Upper lobe of left lung (tissue), 6 donors: ENCODE measurements at regions not wholly inside any gene's neighbourhood (a gene's known extent, or its start where the extent isn't known, plus 50 kb on each side); places are given as distances from the start of the nearest gene placed in this dataset.

Source experiments
- ATAC-seq, 2 donors: fragments of 200-7000 bp; cut with Tn5 transposase; one replicate each; pipeline ENCODE4 v1.9.1; 2022; ENCODE audit warnings: mild to moderate bottlenecking in 2 of 2, moderate library complexity in 2 of 2; ENCODE audit not compliant: low FRiP score in 2 of 2
- DNase-seq, 2 donors: peaks; one replicate each; pipeline ENCODE4 v3.0.0-alpha.2; 2019 to 2020
- H3K27ac ChIP-seq, 4 donors: fragments of 200-600 bp; sonication (generic); one replicate each; pipeline ENCODE4 v1.5.1; 2016 to 2019
- H3K27me3 ChIP-seq, 4 donors: fragments of 200-600 bp; sonication (generic); one replicate each; pipeline ENCODE4 v1.5.1; 2017 to 2019
- H3K36me3 ChIP-seq, 4 donors: fragments of 200-600 bp; sonication (generic); one replicate each; pipeline ENCODE4 v1.5.1; 2016 to 2019
- H3K4me1 ChIP-seq, 4 donors: fragments of 200-600 bp; sonication (generic); one replicate each; pipeline ENCODE4 v1.5.1; 2018 to 2019
- H3K4me3 ChIP-seq, 4 donors: fragments of 200-600 bp; sonication (generic); one replicate each; pipeline ENCODE4 v1.5.1; 2017 to 2019; ENCODE audit warnings: mild to moderate bottlenecking in 2 of 4, moderate library complexity in 1 of 4
- H3K9me3 ChIP-seq, 4 donors: fragments of 200-600 bp; sonication (generic); one replicate each; pipeline ENCODE4 v1.5.1; 2018 to 2019
- CTCF ChIP-seq, 6 experiments: fragments of 450-650 bp in 4 of 6; fragments of 200-600 bp in 2 of 6; sonication (generic) in 2 of 6; IDR thresholded peaks; one replicate each; pipeline ENCODE4 v1.5.1; 2016 to 2019; ENCODE audit warnings: antibody characterized with exemption in 6 of 6
- EP300 ChIP-seq, 4 donors: sonication (generic); formaldehyde crosslinking; IDR thresholded peaks; one replicate each; pipeline ENCODE4 v1.5.1; 2017; ENCODE audit warnings: antibody characterized with exemption in 4 of 4, control low read depth in 2 of 4
- POLR2A ChIP-seq, 4 donors: fragments of 450-650 bp; IDR thresholded peaks; one replicate each; pipeline ENCODE4 v1.5.1; 2016 to 2017; ENCODE audit warnings: antibody characterized with exemption in 4 of 4, mild to moderate bottlenecking in 2 of 4
- POLR2AphosphoS5 ChIP-seq, 2 donors: sonication (generic); formaldehyde crosslinking; IDR thresholded peaks; one replicate each; pipeline ENCODE4 v1.5.1; 2017; ENCODE audit warnings: antibody characterized with exemption in 2 of 2
- WGBS, 2 donors: methylation state at CpG; one replicate each; pipeline ENCODE4 v1.1.5; 2017 to 2018; 5-methylcytosine and 5-hydroxymethylcytosine counted together
- donor health status: DM: no; HTN: no; CAD: no; lungs with moderate emphysema.
- donor health status: DM: no; HTN: yes; CAD: no; lungs with severe emphysema.

DNA sequence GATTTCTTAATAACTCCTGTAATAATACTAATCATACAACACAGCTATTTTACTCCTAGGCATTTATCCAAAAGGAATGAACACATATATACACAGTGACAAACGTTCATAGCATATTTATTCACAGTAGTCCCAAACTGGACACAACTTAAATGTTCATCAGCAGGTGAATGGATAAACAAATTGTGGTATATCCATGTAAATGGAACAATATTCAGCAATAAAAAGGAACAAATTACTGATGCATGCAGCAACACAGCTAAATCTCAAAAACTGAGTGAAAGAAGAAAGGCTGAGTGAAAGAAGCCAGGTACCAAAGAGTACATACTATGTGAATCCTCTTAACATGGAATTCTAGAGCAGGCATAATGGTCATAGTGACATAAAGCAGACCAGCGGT lies 242.7 kb upstream of the USP24 start:
- no peaks in the 10 kb centered on the region for H3K4me1 ChIP-seq
- H3K9me3 ChIP-seq: no peaks in the 10 kb centered on the region
- WGBS, 2 donors: 80% methylated on average over 2 of the region's 2 CpGs
- no peaks in the 10 kb centered on the region for H3K27me3 ChIP-seq
- H3K4me3 ChIP-seq: no peak overlapping the region
- no peaks in the 10 kb centered on the region for H3K36me3 ChIP-seq
- no peak for ATAC-seq
- no peak for DNase-seq
- no peak overlapping the region for H3K27ac ChIP-seq
- TF ChIP-seq POLR2A (IDR thresholded peaks at IDR 0.05) (no peak), CTCF (IDR thresholded peaks at IDR 0.05) (no peak), EP300 (IDR thresholded peaks at IDR 0.05) (no peak), POLR2AphosphoS5 (IDR thresholded peaks at IDR 0.05) (no peak)

- 72 to 86% methylated on average over 1 of the region's 1 CpG for WGBS, 2 donors
- H3K27me3 ChIP-seq: no peaks in the 10 kb centered on the region
- H3K4me3 ChIP-seq: no peak overlapping the region
- H3K36me3 ChIP-seq: no peaks in the 10 kb centered on the region
- no peaks in the 10 kb centered on the region for H3K9me3 ChIP-seq
- H3K27ac ChIP-seq: no peak overlapping the region
- DNase-seq: no peak
- TF ChIP-seq CTCF (IDR thresholded peaks at IDR 0.05): no peak
- TF ChIP-seq POLR2AphosphoS5 (IDR thresholded peaks at IDR 0.05): no peak
- no peak for TF ChIP-seq EP300 (IDR thresholded peaks at IDR 0.05)
- no peak for TF ChIP-seq POLR2A (IDR thresholded peaks at IDR 0.05)
- no peak for ATAC-seq
- H3K4me1 ChIP-seq: no peaks in the 10 kb centered on the region
These were observed 241.8 kb upstream of the USP24 start for GRCh38 chr1:55456971-55457370.

DNA sequence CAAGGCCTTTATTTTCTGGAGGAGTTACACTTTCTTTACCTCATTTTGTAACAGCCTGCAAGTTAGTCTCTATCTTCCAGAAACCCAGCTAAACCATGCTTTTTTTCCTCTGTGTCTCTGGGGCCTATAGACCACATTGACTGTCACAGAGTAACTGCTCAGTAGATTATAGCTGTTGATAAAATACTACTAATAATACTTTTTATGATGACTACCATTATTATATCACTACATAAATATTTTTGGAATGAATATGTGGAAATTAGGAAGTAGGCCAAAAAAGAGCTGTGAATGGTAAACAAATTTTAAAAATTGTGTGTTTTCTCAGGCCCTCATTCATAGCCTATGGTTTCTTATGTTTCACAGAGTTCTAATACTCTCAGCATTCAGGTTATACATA lies 233.1 kb upstream of the USP24 start:
- TF ChIP-seq POLR2AphosphoS5 (IDR thresholded peaks at IDR 0.05) (no peak), POLR2A (IDR thresholded peaks at IDR 0.05) (no peak), EP300 (IDR thresholded peaks at IDR 0.05) (no peak), CTCF (IDR thresholded peaks at IDR 0.05) (no peak)
- H3K27me3 ChIP-seq: no peaks in the 10 kb centered on the region

GRCh38 chr1:55447488-55447887 lies 232.3 kb upstream of the USP24 start:
- Histone ChIP-seq H3K4me1 (peaks cover 0 to 4% (median 0%) of the 10 kb centered on the region in 4 donors), H3K36me3 (no peaks in the 10 kb centered on the region), H3K27ac (no peak overlapping the region), H3K27me3 (no peaks in the 10 kb centered on the region), H3K9me3 (no peaks in the 10 kb centered on the region), H3K4me3 (no peak overlapping the region)
- no peak for ATAC-seq
- WGBS, 2 donors: 39 to 46% methylated on average over 2 of the region's 2 CpGs
- DNase-seq: no peak
- no peak for TF ChIP-seq POLR2AphosphoS5 (IDR thresholded peaks at IDR 0.05)
- no peak for TF ChIP-seq CTCF (IDR thresholded peaks at IDR 0.05)
- TF ChIP-seq EP300 (IDR thresholded peaks at IDR 0.05): no peak
- TF ChIP-seq POLR2A (IDR thresholded peaks at IDR 0.05): no peak

More for the DNA sequence above, 233.1 kb upstream of the USP24 start:
- Histone ChIP-seq H3K4me1 (peaks cover 0 to under 1% (median 0%) of the 10 kb centered on the region in 4 donors), H3K9me3 (no peaks in the 10 kb centered on the region), H3K4me3 (no peak overlapping the region), H3K36me3 (no peaks in the 10 kb centered on the region), H3K27ac (no peak overlapping the region)
- no peak for DNase-seq
- ATAC-seq: no peak

DNA sequence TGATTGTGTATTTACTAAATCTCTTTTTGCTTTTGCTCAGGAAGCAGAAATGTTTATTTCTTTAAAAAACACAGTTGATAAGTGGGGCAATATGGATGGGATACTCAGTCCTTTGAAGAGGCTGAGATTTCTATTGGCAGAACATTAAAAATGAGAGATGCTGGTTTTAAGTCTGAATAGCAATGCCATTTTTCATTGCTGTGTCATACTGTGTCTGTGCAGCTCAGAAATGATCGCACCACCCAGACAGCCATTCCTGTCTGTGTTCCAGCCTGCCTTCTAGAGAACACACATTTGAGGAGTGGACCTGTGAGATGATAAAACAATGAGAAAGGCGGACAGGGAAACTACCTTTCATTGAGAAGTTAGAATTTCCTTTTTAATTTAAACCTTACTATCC lies 231.2 kb upstream of the USP24 start:
- ATAC-seq (no peak), DNase-seq (no peak)
- H3K4me3 ChIP-seq: no peak overlapping the region
- no peak overlapping the region for H3K27ac ChIP-seq
- no peak for TF ChIP-seq EP300 (IDR thresholded peaks at IDR 0.05)
- H3K9me3 ChIP-seq: no peaks in the 10 kb centered on the region
- WGBS, 2 donors: 73 to 86% methylated on average over 2 of the region's 2 CpGs
- H3K4me1 ChIP-seq: peaks cover 0 to 4% (median 0%) of the 10 kb centered on the region in 4 donors
- no peaks in the 10 kb centered on the region for H3K27me3 ChIP-seq
- H3K36me3 ChIP-seq: no peaks in the 10 kb centered on the region
